ENCODE measurements at regions not wholly inside any gene's neighbourhood (a gene's known extent, or its start where the extent isn't known, plus 50 kb on each side); places are given as distances from the start of the nearest gene placed in this dataset.

GRCh38 chr20:39309458-39309857 is 347.3 kb downstream of the DHX35 start:
- TF ChIP-seq POLR2AphosphoS5 (IDR thresholded peaks at IDR 0.05), result no peak
- TF ChIP-seq, protein P1, sequence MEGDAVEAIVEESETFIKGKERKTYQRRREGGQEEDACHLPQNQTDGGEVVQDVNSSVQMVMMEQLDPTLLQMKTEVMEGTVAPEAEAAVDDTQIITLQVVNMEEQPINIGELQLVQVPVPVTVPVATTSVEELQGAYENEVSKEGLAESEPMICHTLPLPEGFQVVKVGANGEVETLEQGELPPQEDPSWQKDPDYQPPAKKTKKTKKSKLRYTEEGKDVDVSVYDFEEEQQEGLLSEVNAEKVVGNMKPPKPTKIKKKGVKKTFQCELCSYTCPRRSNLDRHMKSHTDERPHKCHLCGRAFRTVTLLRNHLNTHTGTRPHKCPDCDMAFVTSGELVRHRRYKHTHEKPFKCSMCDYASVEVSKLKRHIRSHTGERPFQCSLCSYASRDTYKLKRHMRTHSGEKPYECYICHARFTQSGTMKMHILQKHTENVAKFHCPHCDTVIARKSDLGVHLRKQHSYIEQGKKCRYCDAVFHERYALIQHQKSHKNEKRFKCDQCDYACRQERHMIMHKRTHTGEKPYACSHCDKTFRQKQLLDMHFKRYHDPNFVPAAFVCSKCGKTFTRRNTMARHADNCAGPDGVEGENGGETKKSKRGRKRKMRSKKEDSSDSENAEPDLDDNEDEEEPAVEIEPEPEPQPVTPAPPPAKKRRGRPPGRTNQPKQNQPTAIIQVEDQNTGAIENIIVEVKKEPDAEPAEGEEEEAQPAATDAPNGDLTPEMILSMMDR (IDR thresholded peaks at IDR 0.05), result no peak
